ENCODE measurements at regions not wholly inside any gene's neighbourhood (a gene's known extent, or its start where the extent isn't known, plus 50 kb on each side); places are given as distances from the start of the nearest gene placed in this dataset.

GRCh38 chr6:85185977-85186376, 263.9 kb upstream of the NT5E start:
- Mint-ChIP-seq H3K9me3 (peaks cover 20% of the 10 kb centered on the region), H3K4me3 (no peak overlapping the region), H3K27ac (no peak overlapping the region), H3K27me3 (ENCODE audit: insufficient read depth) (no peaks in the 10 kb centered on the region), H3K36me3 (ENCODE audit: low read depth) (no peaks in the 10 kb centered on the region), H3K4me1 (peaks cover 21% of the 10 kb centered on the region)
- Histone ChIP-seq H3K9ac (ENCODE audit: extremely low read depth, low read length, poor library complexity, severe bottlenecking) (no peak overlapping the region), H3K27me3 (ENCODE audit: control insufficient read depth, insufficient read depth, low read length, poor library complexity, severe bottlenecking) (no peaks in the 10 kb centered on the region), H3K27ac (ENCODE audit: low read depth, low read length) (no peak overlapping the region), H3K4me1 (ENCODE audit: control insufficient read depth, insufficient read depth, low read length) (peaks cover 15% of the 10 kb centered on the region), H3K4me3 (ENCODE audit: low read length) (no peak overlapping the region), H3K36me3 (ENCODE audit: control insufficient read depth, insufficient read depth, low read length) (no peaks in the 10 kb centered on the region), H3K9me3 (ENCODE audit: control insufficient read depth, low read length) (peaks cover 26% of the 10 kb centered on the region)
- 83 to 91% methylated on average over 1 of the region's 1 CpG for WGBS, 2 experiments (ENCODE audit: insufficient coverage in 1 of 2, insufficient read length in 1 of 2)
- TF ChIP-seq CTCF (conservative IDR thresholded peaks at IDR 0.05), result no peak
- no peak for DNase-seq

- no peak for TF ChIP-seq CTCF (conservative IDR thresholded peaks at IDR 0.05)
- Histone ChIP-seq H3K27ac (ENCODE audit: low read depth, low read length) (no peak overlapping the region), H3K4me1 (ENCODE audit: control insufficient read depth, insufficient read depth, low read length) (peaks cover 15% of the 10 kb centered on the region), H3K36me3 (ENCODE audit: control insufficient read depth, insufficient read depth, low read length) (no peaks in the 10 kb centered on the region), H3K9ac (ENCODE audit: extremely low read depth, low read length, poor library complexity, severe bottlenecking) (no peak overlapping the region), H3K27me3 (ENCODE audit: control insufficient read depth, insufficient read depth, low read length, poor library complexity, severe bottlenecking) (no peaks in the 10 kb centered on the region), H3K9me3 (ENCODE audit: control insufficient read depth, low read length) (peaks cover 6% of the 10 kb centered on the region), H3K4me3 (ENCODE audit: low read length) (no peak overlapping the region)
- DNase-seq, result no peak
- Mint-ChIP-seq H3K36me3 (ENCODE audit: low read depth) (no peaks in the 10 kb centered on the region), H3K27ac (no peak overlapping the region), H3K9me3 (peaks cover 8% of the 10 kb centered on the region), H3K4me3 (no peak overlapping the region), H3K4me1 (peaks cover 21% of the 10 kb centered on the region), H3K27me3 (ENCODE audit: insufficient read depth) (no peaks in the 10 kb centered on the region)
Observed at GRCh38 chr6:85183841-85184240, 266.0 kb upstream of the NT5E start.

- Mint-ChIP-seq H3K4me1 (peaks cover 9% of the 10 kb centered on the region), H3K36me3 (ENCODE audit: low read depth) (no peaks in the 10 kb centered on the region), H3K27me3 (ENCODE audit: insufficient read depth) (peaks cover 9% of the 10 kb centered on the region), H3K27ac (no peak overlapping the region), H3K4me3 (no peak overlapping the region), H3K9me3 (peaks cover 9% of the 10 kb centered on the region)
- H3K4me3 ChIP-seq (ENCODE audit: low read length), result no peak overlapping the region
- no peak overlapping the region for H3K9ac ChIP-seq (ENCODE audit: extremely low read depth, low read length, poor library complexity, severe bottlenecking)
- H3K36me3 ChIP-seq (ENCODE audit: control insufficient read depth, insufficient read depth, low read length), result no peaks in the 10 kb centered on the region
- no peaks in the 10 kb centered on the region for H3K27me3 ChIP-seq (ENCODE audit: control insufficient read depth, insufficient read depth, low read length, poor library complexity, severe bottlenecking)
- TF ChIP-seq CTCF (conservative IDR thresholded peaks at IDR 0.05), result no peak
- no peaks in the 10 kb centered on the region for H3K4me1 ChIP-seq (ENCODE audit: control insufficient read depth, insufficient read depth, low read length)
- H3K27ac ChIP-seq (ENCODE audit: low read depth, low read length), result no peak overlapping the region
- H3K9me3 ChIP-seq (ENCODE audit: control insufficient read depth, low read length), result peaks cover 13% of the 10 kb centered on the region
- no peak for DNase-seq
Observed at GRCh38 chr6:85172705-85173104, 277.2 kb upstream of the NT5E start.
